AG04449 (cell line): ENCODE measurements at regions not wholly inside any gene's neighbourhood (a gene's known extent, or its start where the extent isn't known, plus 50 kb on each side); places are given as distances from the start of the nearest gene placed in this dataset.

Experiments used
- CTCF ChIA-PET: fragments of 350-600 bp; formaldehyde crosslinking; extraction: SDS; loops from one replicate; lab custom pipeline; 2021; ENCODE audit warnings: antibody characterized with exemption; lab: Yijun Ruan, JAX
- POLR2A ChIA-PET: fragments of 400-600, 350-600 bp; formaldehyde crosslinking; extraction: SDS; loops from one replicate; lab custom pipeline; 2020; ENCODE audit warnings: antibody characterized with exemption, inconsistent platforms; lab: Yijun Ruan, JAX
- DNase-seq: peaks from one replicate; pipeline ENCODE4 v3.0.0-alpha.2; 2010; ENCODE audit warnings: low read depth, low spot score
- H3K4me3 ChIP-seq: 2 replicates; pipeline ENCODE4 v1.5.1; 2011; ENCODE audit warnings: low read depth, mild to moderate bottlenecking, control low read depth, low read length
- TF ChIP-seq, protein P1 (sequence below): IDR thresholded peaks from one replicate; pipeline ENCODE4 v1.5.1; 2011; ENCODE audit warnings: mild to moderate bottlenecking, moderate library complexity, low read length, control low read depth, inconsistent platforms; ENCODE audit not compliant: insufficient read depth; ENCODE audit errors: missing control alignments

DNA sequence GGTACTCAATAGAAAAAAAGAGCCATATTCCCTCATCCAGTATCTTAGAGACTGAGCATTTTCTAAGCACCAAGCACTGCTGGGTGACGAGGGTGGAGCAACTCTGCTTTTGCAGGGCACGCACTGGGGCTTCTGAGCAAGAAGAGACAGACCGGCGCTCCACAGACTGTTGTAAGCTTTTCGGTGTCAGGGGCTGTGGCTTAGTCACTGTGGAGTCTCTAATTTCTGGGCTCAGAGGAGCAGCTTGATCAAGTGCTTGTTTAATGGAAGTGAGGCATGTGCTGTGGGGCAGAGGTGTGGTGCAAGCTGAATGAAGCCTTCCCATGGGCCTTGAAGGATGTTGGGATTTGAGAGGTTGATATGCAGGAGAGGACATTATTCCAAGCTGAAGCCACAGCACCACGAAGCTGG lies 227.1 kb downstream of the MYCN start:
- DNase-seq, result no peak
- CTCF ChIA-PET, result no interaction called here
- POLR2A ChIA-PET, result no interaction called here
- TF ChIP-seq, protein P1, sequence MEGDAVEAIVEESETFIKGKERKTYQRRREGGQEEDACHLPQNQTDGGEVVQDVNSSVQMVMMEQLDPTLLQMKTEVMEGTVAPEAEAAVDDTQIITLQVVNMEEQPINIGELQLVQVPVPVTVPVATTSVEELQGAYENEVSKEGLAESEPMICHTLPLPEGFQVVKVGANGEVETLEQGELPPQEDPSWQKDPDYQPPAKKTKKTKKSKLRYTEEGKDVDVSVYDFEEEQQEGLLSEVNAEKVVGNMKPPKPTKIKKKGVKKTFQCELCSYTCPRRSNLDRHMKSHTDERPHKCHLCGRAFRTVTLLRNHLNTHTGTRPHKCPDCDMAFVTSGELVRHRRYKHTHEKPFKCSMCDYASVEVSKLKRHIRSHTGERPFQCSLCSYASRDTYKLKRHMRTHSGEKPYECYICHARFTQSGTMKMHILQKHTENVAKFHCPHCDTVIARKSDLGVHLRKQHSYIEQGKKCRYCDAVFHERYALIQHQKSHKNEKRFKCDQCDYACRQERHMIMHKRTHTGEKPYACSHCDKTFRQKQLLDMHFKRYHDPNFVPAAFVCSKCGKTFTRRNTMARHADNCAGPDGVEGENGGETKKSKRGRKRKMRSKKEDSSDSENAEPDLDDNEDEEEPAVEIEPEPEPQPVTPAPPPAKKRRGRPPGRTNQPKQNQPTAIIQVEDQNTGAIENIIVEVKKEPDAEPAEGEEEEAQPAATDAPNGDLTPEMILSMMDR, result no peak
- no peak overlapping the region for H3K4me3 ChIP-seq

DNA sequence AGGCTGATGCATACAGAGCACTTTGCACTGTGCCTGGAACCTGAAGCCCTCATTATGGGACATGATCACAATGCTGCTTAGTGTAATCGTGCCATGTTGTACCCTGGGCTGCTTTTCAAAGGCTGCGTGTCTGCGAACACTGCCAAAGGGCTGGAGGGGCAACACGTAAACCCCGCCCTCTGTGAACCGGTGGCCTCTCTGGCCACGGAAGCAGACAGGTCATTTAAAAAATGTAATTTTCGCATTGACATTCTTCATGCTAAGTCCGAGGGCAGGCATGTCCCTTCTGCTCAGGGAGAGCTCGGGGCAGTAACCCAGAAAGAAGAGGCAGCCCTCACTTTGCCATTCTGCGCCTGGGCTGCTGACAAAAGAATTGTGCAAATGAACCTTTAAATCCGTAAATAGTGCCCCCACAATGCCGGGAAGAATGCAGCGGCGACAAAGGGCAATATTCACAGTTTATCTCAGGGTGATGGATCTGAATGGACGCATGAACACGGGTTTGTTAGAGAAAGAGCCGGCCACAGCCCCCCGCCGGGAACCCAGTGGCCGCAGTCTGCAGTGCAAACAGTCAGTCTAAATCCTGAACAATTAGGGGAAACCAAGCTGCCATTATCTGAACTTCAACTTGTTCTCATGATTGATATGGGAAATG lies 226.1 kb downstream of the MYCN start:
- CTCF ChIA-PET, result no interaction called here
- TF ChIP-seq, protein P1, result no peak
- DNase-seq, result no peak
- POLR2A ChIA-PET, result no interaction called here
- no peak overlapping the region for H3K4me3 ChIP-seq

DNA sequence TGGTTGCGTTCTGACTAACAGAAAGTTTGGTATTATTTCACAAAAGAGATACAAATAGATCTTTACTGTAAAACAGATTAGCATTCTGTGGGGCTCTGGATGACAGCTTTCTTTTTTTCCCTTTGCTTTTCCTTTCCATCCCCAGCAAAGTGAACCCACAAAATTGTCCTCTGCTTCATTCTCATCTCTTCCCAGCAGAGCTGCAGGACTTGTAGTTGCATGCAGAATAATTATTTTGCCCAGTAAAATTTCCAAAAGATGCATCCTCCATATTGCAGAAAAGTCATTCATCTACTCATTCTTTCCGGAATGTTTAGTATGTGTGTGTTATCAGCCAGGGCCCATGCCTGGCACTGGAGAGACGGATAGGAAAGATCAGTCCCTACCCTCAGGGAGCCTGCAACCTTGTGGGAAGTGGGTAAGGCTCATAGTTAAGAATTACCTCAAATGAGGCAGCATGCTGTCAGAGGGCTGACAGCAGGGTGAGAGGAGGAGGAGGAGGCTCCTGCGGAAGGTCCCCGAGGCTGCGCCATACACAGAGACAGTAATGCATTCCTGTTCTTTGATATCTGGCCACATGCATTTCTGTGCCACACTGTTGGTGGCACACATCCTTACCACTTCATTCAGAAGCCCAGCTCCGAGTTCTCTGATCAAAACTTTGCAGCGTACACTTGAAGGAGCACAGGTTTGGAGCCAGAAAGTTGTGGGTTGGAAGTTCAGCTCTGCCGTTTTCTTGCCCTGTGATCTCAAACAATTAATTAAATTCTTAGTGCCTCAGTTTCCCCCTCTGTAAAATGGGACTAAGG lies 225.4 kb downstream of the MYCN start:
- TF ChIP-seq, protein P1, result no peak
- no peak for DNase-seq
- POLR2A ChIA-PET, result no interaction called here
- H3K4me3 ChIP-seq, result no peak overlapping the region
- CTCF ChIA-PET, result no interaction called here

DNA sequence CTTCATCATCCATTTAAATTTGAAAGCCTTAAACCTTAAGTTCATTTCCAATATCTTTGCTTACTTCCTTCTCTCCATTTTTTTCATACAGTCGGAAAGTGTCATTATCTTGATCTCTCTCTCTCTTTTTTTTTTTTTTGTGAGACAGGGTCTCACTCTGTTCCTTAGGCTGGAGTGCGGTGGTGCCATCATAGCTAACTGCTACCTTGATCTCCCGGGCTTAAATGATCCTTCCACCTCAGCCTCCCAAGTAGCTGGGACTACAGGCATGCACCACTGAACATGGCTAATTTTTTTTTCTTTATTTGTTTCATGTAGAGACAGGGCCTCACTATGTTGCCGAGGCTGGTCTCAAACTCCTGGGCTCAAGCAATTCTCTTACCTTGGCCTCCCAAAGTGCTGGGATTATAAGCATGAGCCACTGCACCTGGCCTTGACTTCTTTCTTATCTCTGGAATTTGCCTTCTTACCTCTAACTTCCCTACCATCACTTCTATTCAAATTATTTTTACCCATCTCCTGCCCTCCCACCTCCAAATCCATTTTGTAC lies 222.2 kb downstream of the MYCN start:
- CTCF ChIA-PET, result no interaction called here
- POLR2A ChIA-PET, result no interaction called here
- no peak overlapping the region for H3K4me3 ChIP-seq
- no peak for DNase-seq
- TF ChIP-seq, protein P1, result no peak

DNA sequence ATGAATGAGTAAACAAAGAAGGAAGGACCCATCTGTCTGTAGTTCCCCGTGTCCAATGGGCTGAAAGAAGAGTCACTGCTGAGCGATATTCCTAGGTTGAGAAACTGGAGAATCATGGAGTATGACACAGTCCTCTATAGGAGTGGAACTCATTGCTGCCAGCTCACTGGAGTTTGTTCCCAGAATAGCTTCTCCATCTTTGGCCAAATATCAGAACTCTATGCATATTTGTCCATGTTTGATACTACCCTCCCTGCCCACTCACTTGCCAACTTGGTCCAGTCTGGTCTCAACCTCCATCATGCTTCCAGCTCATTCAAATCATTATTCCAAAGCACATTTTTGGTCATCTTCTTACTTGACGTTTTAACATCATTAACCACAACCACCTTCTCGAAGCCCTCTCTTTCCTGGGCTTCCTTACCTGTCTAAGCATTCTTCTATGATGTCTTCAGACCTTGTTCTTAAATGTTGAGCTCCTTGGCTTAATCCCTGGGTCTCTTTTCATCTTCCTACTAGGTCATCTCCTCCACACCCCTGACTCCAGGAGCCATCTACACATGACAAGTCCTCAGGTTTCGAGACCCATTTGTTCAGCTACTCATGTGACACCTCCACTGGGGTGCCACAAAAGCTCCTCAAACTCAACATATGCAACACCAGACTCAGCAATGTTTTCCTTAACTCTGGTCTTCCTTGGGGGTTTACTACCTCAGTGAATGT lies 221.6 kb downstream of the MYCN start:
- no peak for DNase-seq
- ChIA-PET POLR2A (no interaction called here), CTCF (no interaction called here)
- TF ChIP-seq, protein P1, result no peak
- no peak overlapping the region for H3K4me3 ChIP-seq
